Stimulated activated CD4-positive, alpha-beta T cell treated with anti-CD3 and anti-CD28 coated beads, Interleukin-15, amount 100 ng/mL, for 1 hour (primary cell): ENCODE measurements at regions not wholly inside any gene's neighbourhood (a gene's known extent, or its start where the extent isn't known, plus 50 kb on each side); places are given as distances from the start of the nearest gene placed in this dataset.
"Not testable (repeated sequence)": the region's sequence is repeated elsewhere in the genome, so short reads cannot be mapped to it uniquely, and the experiment has no call there.

Source experiments
- DNase-seq, 2 donors: peaks; one replicate each; pipeline ENCODE4 v3.0.0-alpha.2; 2020; ENCODE audit warnings: low read depth in 1 of 2, low spot score in 1 of 2

DNA sequence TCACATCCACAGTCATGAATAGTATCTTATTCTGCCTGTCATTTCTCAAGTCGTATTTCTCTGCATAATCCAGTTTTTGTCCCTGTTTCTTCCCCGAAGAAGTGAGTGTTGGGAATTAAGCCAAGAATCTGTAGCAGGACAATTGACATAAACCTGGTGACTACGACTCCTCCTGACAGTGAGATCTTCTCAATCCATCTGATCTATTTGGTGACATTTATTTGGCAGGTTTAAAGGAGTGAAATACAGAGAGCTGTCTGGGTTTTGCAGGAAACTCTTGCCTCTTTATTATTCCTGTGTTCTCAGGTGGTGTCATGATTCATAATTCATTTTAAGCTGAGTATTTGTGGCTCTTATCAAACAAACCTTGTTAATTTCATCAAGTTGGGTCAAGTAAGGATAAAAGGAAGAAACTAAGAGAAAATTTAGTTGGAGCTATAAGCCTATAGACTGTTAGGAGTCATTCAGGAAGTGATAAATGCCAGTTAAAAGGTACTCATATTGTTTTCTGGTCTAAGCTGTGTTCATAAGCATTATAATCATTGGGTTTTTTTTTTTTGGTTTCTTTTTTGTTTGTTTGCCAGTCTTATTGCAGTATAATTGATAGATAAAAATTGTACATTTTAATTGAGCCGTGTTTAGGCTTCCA lies 95.9 kb upstream of the PCSK1 start:
- no peak for DNase-seq

DNA sequence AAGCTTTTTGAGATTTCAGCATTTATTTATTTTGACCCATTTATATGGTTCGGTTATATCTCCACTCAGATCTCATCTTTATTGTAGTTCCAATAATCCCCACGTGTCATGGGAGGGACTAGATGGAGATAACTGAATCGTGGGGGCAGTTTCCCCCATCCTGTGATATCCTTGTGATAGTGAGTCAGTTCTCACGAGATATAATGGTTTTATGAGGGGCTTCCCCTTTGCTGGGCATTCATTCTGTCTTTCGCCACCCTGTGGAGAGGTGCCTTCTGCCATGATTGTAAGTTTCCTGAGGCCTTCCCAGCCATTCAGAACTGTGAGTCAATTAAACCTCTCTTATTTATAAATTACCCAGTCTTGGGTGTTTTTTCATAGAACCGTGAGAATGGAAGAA lies 96.5 kb upstream of the PCSK1 start:
- DNase-seq, result no peak

DNA sequence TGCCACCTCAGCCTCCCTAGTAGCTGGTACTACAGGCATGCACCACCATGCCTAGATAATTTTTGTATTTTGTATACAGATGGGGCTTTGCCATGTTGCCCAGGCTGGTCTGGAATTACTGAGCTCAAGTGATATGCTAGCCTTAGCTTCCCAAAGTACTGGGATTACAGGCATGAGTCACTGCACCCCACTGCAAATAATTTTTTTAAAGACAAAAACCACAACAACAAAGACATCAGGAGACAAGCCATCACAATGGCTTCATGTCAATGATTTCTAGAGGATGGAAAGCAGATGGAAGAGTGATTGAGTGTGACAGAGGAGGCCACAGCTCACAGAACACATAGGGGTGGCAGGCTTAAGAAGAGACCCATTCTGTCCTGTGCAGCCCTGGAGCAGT lies 97.9 kb upstream of the PCSK1 start:
- no peak for DNase-seq

DNA sequence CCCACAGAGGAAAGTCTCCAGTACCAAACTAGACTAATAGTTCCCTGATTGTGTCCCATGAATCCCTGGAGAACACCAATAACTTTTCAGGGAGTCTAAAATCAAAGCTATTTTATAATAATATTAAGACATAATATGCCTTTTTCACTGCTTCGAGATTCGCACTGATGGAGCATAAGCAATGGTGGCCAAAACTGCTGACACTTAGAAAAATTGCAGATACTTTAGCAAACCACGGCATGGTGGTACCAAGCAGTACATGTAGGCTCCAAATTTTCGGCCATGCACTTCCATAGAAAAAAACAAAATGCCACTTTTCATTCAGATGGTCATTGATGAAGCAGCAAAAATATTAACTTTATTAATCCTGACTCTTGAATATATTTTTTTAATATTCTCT lies 100.3 kb upstream of the PCSK1 start:
- no peak for DNase-seq

DNA sequence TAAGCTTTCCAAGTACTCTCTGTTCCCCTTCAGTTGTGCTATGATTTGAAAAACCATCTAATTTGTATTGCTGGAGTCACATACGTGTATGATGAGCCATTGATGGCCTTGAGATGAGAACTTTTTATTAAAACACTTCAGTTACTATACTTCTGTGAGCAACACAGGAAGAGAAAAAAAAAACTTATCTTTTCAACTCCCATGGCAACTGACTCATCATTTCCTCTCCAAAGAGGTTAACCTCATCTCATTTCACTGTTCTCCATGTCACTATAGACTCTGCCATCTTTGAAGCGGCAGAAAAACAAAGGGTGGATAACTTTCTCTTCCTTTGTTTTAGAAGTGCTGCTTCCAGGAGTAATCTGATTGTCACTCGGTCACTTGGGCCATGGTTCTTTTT lies 104.3 kb upstream of the PCSK1 start:
- no peak for DNase-seq

DNA sequence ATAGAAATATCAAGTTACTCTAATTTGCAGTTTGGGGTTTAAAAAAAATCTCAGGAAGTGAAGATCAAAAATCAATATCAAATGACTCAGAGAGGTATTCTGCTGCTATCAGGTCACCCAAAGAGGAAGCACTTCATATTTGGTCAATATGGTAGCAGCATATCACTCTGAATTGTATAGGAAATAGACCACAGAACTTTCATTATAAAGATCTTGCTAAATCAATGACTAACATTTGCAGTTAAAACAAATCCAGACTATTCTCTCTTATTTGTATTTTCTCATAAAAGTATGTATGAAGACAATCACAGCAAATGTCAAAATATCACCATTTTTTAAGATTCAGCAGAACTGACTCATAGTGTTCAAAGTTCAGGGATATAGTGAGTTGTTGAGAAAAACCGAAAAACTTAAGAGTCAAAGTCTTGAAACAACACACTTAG lies 105.8 kb upstream of the PCSK1 start:
- DNase-seq, result no peak

DNA sequence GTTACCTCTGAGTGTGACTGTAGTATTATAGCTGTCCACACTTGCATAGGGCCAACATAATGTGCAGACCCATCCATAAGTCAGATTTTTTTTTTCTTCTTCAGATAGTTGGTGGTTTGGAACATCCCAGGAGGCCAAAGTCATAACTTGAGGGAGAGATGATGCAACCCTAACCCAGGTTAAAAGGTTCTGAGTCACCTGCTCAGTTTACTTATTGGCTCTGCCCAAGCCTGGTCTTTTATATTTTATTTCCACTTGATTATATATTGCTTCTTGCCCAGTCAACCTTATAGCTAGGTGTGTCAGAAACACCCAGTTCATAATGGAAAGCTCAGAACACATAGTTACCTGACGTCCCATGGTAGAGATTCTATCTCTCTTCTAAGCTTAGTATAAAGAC lies 113.1 kb upstream of the PCSK1 start:
- DNase-seq, result no peak

DNA sequence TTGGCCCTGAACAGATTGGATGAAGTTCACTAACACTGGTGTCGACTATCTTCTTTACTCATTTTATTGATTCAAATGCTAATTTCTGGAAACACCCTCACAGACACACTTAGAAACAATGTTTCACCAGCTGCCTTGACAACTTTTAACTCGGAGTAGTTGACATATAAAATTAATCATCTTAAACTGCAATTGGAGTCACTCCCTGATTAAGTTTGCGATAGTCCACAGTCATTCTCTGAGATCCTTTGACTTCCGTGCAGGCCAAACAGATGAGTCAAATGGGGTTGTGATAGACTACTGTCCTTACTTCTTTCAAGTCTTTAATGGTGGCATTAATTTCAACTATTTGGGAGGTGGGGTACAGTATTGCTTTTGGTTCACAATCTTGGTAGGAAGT lies 114.4 kb upstream of the PCSK1 start:
- DNase-seq, result no peak

DNA sequence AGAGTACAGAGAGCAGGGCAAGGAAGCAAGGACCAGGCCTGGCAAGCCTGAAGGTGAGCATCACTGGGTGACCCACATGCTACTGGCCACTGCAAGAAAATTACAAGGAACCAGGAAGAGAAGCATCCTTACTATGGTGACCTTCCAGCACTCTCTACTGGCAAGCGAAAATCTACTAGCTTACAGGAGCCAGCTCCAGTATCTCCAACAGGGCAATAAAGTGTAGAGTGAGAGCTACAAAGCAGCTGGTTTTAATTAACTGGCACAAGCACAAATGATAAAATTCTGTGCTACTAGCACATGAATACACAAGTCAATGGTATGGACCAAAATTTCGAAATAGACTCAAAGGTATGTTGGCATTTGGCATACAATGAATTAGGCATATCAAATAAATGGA lies 113.3 kb upstream of the CAST start:
- no peak for DNase-seq

DNA sequence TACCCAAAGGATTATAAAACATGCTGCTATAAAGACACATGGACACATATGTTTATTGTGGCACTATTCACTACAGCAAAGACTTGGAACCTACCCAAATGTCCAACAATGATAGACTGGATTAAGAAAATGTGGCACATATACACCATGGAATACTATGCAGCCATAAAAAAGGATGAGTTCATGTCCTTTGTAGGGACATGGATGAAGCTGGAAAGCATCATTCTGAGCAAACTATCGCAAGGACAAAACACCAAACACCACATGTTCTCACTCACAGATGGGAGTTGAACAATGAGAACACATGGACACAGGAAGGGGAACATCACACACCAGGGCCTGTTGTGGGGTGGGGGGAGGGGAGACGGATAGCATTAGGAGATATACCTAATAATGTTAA lies 101.3 kb upstream of the CAST start:
- not testable (repeated sequence) for DNase-seq

DNA sequence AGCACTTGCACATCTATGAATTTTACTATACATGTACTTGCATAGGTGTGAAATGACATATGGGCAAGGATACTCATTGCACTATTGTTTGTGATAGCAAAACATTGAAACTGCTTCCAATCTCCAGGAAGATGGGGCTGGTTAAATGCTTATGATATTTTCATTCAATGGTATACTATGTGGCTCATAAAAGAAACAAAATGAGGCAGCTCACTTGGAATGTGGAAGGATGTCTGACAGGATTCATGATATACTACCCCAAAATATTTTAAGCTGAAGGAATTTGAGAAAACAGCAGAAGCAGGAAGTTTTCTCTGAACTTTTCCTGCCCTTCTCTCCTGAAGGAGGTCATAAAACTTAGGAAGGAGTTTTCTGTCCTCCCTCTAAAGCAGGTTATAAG lies 99.6 kb upstream of the CAST start:
- no peak for DNase-seq

DNA sequence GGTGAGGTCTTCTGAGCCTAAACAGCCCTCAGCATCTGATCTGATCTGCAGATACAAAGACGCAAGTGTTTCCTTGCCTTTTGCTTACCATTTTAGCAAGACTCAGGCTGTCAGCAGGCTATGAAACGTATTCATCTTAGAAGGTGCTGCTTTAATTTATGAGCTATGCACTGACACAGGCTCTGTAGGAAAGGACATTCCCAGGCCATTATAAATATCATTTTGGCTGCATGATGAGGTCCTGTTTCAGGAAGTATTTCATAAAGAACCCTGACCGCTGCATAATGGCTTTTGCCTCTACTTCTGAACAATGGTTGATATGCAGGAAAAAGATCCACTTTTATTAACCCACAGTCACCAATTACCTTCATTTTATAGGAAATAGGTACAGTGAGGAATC lies 98.4 kb upstream of the CAST start:
- no peak for DNase-seq

DNA sequence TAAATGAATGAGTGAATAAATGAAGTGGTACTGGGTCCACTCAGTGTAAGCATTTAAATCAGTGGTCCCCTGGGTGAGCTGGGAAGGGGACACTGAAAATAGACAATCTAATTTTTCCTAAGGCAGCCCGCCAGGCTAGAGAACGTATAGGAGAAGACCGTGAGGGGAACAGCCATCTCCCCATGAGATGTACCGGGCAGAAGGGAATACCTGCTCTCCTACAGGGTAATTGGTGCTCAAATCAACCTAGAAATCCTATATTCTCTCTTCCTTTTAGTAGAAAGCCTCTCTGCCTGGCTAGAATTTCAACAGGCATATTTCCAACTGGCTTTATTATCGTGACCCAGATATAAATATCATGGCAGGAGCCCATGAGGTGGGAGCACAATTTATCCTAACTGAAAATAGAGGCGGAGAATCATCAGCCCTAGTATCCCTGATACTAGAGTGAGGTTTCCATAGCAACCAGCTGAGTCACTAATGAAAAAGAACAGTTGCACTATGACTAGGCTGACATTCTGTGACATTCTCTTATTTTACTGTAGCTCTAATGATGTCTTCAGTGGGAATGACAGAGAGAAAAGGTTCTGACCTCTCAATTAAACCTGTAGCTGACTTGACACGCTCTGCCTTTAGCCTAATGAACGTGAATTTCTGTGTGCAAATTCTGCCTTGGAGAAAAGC lies 96.5 kb upstream of the CAST start:
- DNase-seq, result no peak

DNA sequence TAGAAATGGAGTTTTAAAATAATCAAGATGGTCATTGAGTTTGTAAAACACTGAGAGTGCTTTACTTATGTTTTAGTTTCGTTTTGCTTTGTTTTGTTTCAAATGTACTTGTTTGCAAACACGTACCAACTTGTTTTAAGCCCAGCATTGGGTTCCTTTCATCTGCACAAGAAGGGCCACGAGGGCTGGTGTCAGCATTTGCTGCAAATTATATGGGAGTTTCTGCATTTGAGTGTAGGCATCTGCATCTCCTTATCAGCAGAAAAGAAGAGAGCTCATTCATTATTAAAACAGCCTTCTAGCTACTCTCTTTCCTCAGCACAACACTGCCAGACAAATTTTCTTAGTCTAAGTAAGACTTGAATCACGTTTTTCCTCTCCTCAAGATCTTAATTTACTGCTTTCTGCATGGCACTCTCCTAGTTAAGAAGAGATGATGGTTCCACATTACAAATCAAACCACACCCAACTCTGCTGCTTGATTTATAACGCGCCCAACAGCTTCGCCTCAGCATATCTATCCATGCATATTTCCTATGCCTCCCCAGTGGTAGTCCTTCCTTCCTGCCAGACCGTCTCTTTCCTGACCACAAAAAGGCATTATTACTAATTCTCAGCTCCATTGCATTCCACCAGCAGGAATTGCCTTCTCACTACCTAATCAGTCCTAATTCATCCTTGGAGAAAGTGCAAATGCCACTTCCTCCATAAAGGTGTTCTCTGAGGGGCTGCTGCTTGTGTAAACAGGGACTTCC lies 95.2 kb upstream of the CAST start:
- DNase-seq, result no peak

DNA sequence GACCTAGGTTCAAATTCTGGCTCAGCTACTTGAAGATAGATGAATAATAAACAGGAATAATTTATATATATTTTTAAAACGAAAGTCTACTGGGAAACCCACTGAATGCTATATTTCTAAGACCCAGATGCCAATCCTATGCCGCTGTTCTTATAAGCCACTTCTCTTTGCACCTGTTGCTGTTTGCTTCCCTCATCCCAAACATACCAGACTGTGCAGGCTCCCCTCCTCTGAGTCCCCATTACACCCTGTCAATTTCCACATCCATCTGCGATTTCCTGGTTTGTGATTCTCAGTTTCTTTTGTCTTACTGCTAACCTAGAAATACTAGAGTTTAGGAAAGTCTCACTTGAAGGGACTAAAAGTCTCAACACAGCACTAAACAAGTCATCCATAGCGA lies 92.8 kb upstream of the CAST start:
- no peak for DNase-seq

DNA sequence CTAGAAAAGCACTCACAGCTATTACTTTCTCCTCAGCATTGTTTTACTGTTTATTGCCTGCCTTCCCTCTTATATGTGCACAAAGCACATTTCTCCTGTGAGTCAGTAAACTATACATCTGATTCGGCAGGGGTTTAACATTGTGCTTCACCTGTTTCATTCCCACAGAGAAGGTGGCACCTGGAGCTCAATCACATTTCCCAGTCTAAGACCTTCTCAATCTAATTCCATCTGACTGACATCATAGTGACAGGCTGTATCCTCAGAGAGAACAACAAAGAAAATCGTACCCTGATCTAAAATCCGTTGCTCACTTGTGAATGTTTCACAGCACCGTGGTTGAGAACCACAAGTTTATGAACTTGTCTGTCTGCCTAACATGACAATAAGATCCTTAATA lies 92.4 kb upstream of the CAST start:
- DNase-seq, result no peak

DNA sequence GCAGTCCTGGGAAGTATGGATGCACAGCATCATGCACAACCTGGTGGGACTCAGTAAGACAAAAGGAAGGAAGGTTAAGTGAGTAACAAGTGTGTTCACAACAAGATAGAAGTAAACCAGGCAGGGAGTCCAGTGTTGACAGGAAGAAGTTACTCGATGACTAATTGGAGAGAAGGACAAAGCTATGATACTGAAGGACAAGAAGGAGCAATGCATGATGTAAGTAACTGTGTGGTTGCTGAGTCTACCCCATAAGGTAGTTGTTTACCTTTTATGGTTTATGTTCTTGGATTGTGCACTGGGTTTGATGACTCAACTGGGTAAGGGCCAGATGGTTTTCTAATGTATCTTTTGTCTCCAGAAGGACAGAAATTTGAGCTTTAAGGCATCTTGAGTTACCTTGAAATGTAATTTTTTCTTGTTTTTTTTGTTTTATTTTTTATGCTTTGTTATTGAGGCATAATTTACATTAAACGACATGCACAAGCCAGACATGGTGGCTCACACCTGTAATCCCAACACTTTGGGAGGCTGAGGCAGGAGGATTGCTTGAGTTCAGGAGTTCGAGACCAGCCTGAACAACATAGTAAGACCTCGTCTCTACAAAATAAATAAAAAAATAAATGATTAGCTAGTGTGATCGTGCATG lies 89.2 kb upstream of the CAST start:
- DNase-seq, result no peak

DNA sequence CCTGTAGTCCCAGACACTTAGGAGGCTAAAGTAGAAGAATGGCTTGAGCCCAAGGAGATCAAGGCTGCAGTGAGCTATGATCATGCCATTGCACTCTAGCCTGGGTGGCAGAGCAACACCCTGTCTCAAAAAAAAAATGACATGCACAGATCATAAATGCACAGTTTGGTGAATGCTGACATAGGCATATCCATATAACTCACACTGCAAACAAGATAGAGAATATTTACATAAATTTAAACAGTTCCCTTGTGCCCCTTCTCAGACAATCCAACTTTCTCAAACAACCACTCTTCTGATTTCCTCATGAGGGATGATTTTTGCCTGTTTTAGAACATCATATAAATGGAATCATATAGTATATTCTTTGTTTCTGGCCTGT lies 88.7 kb upstream of the CAST start:
- DNase-seq, result no peak

DNA sequence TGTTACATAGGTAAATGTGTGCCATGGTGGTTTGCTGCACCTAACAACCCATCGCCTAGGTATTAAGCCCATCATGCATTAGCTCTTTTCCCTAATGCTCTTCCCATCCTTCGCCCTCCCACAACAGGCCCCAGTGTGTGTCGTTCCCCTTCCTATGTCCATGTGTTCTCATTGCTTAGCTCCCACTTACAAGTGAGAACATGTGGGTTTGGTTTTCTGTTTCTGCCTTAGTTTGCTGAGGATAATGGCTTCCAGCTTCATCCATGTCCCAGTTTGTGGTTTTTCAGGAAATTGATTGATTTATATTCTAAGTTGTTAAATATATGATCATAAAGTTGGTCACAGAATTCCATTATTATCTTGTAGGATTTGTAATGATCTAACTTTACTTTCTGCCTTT lies 85.3 kb upstream of the CAST start:
- DNase-seq, result no peak

DNA sequence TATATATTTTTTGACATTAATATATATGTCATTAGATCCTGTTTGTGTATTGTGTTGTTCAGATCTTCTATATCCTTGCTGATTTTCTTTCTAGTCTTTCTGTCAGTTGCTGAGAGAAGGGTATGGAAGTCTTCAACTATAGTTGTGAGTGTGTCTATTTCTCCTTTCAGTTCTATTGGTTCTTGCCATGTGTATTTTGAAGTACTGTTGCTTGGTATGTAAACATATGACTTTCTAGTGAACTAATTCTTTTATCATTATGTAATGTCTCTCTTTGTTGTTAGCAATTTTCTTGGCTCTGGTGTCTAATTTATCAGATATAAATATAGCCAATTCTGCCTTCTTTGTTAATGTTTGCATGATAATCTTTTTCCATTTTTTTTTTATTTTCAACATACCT lies 84.3 kb upstream of the CAST start:
- no peak for DNase-seq

DNA sequence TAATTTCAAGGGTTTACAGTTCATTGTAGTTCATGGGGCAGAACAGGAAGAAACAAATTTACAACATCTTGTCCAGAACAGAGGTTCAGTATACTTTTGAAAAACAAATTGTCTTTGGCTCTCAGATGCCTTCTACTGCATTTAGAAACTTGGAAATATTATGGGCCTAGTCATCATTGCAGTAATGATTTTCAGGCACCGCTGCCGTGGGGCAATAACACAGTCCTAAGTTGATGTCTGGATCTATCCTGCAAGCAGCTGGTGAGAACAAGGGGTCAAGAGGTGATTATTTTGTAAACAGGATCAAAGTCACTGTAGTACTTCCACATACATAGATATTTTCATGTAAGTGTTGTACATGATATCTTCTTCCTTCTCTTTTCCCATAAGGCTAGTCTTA lies 82.5 kb upstream of the CAST start:
- no peak for DNase-seq

DNA sequence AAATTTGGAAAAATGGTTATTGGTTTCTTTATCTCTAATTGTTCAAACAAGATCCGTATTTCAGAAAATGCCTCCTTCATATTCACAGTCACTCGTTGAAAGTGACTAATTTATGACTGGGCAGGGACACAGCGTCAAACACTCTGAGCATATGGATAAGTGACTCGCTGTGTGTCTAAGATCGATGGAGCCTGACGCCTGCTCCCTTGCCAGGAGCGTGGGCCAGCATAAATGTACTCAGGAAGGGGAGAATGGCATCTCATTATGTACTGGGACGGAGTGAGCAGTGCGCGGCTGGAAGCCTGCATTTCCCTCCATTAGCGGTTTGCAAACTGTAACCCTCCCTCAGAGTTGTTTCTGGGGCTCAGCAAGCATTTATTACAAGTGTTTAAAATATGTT lies 79.8 kb upstream of the CAST start:
- DNase-seq, result no peak
